MCF 10A (cell line): ENCODE measurements at regions not wholly inside any gene's neighbourhood (a gene's known extent, or its start where the extent isn't known, plus 50 kb on each side); places are given as distances from the start of the nearest gene placed in this dataset.

ENCODE experiments used
- BruUV-seq: library from RNA; stranded (reverse); fragments of 400-500 nt; replicated peaks from 2 replicates; lab custom pipeline; 2021; lab: Mats Ljungman, UMichigan
- CTCF ChIA-PET: fragments of 300-600 bp; sonication (Branson Sonifier 250); formaldehyde crosslinking; extraction: SDS; loops from one replicate; lab custom pipeline; 2021; ENCODE audit warnings: antibody characterized with exemption, inconsistent platforms; lab: Yijun Ruan, JAX
- POLR2A ChIA-PET: fragments of 300-600, 350-650 bp; sonication (Branson Sonifier 250); formaldehyde crosslinking; extraction: SDS; loops from one replicate; lab custom pipeline; 2020; ENCODE audit warnings: antibody characterized with exemption, inconsistent platforms; lab: Yijun Ruan, JAX
- DNase-seq: peaks from one replicate; pipeline ENCODE4 v3.0.0-alpha.2; 2018; ENCODE audit not compliant: unreplicated experiment
- H3K27ac Mint-ChIP-seq: one replicate; pipeline ENCODE4 v1.8.0; 2022; ENCODE audit warnings: mild to moderate bottlenecking, low read depth, mixed read lengths; ENCODE audit not compliant: unreplicated experiment
- H3K27me3 Mint-ChIP-seq: one replicate; pipeline ENCODE4 v1.8.0; 2022; ENCODE audit warnings: mixed read lengths; ENCODE audit not compliant: insufficient read depth, unreplicated experiment
- H3K36me3 Mint-ChIP-seq: one replicate; pipeline ENCODE4 v1.8.0; 2022; ENCODE audit warnings: mild to moderate bottlenecking, moderate library complexity, mixed read lengths; ENCODE audit not compliant: insufficient read depth, unreplicated experiment
- H3K4me1 Mint-ChIP-seq: one replicate; pipeline ENCODE4 v1.8.0; 2022; ENCODE audit warnings: mixed read lengths; ENCODE audit not compliant: insufficient read depth, unreplicated experiment
- H3K4me3 Mint-ChIP-seq: one replicate; pipeline ENCODE4 v1.8.0; 2022; ENCODE audit warnings: mild to moderate bottlenecking, moderate library complexity, mixed read lengths; ENCODE audit not compliant: unreplicated experiment
- H3K9me3 Mint-ChIP-seq: one replicate; pipeline ENCODE4 v1.8.0; 2022; ENCODE audit warnings: mixed read lengths; ENCODE audit not compliant: unreplicated experiment
- CTCF ChIP-seq: fragments of 200-600 bp; IDR thresholded peaks from one replicate; pipeline ENCODE4 v1.8.0; 2022; ENCODE audit warnings: antibody characterized with exemption, mild to moderate bottlenecking; ENCODE audit not compliant: unreplicated experiment
- intact Hi-C: fragments of 100-400 bp; cut with micrococcal nuclease; formaldehyde crosslinking; loops from 2 replicates; pipeline ENCODE4 v1.14.1; 2022

GRCh38 chr16:66206363-66206762, 160.1 kb upstream of the CDH5 start:
- H3K4me3 Mint-ChIP-seq: no peak overlapping the region
- no peaks in the 10 kb centered on the region for H3K4me1 Mint-ChIP-seq
- intact Hi-C loops: no loop called here
- H3K36me3 Mint-ChIP-seq: no peaks in the 10 kb centered on the region
- TF ChIP-seq CTCF: no peak
- no peaks in the 10 kb centered on the region for H3K27me3 Mint-ChIP-seq
- H3K27ac Mint-ChIP-seq: no peak overlapping the region
- ChIA-PET CTCF (no interaction called here), POLR2A (no interaction called here)
- BruUV-seq: no TSS peak
- DNase-seq: no peak
- peaks cover 16% of the 10 kb centered on the region for H3K9me3 Mint-ChIP-seq

GRCh38 chr16:66205287-66206231, 160.9 kb upstream of the CDH5 start:
- Mint-ChIP-seq H3K4me3 (no peak overlapping the region), H3K4me1 (no peaks in the 10 kb centered on the region), H3K27ac (no peak overlapping the region), H3K9me3 (peaks cover 16% of the 10 kb centered on the region), H3K27me3 (no peaks in the 10 kb centered on the region), H3K36me3 (no peaks in the 10 kb centered on the region)
- intact Hi-C loops: no loop called here
- DNase-seq: peak; percentile 55
- ChIA-PET POLR2A (no interaction called here), CTCF (interaction anchor here (0.6 to 0.7 kb wide), 3 partner anchors 26 to 1044 kb away, joined by 3 to 6 read pairs (median 4); no protein-coding TSS in a partner anchor)
- no TSS peak for BruUV-seq
- TF ChIP-seq CTCF: no peak

- POLR2A ChIA-PET: no interaction called here
- H3K4me1 Mint-ChIP-seq: no peaks in the 10 kb centered on the region
- no peaks in the 10 kb centered on the region for H3K27me3 Mint-ChIP-seq
- CTCF ChIA-PET: interaction anchor here (0.6 kb wide), 1 partner anchor 158 kb away, joined by 3 read pairs; no protein-coding TSS in a partner anchor
- no TSS peak for BruUV-seq
- H3K27ac Mint-ChIP-seq: no peak overlapping the region
- TF ChIP-seq CTCF: no peak
- H3K4me3 Mint-ChIP-seq: no peak overlapping the region
- intact Hi-C loops: no loop called here
- H3K9me3 Mint-ChIP-seq: peaks cover 16% of the 10 kb centered on the region
- peak; percentile 53 for DNase-seq
- no peaks in the 10 kb centered on the region for H3K36me3 Mint-ChIP-seq
Observed at GRCh38 chr16:66204756-66205155, 161.7 kb upstream of the CDH5 start.

- peaks cover 15% of the 10 kb centered on the region for H3K9me3 Mint-ChIP-seq
- no peak overlapping the region for H3K4me3 Mint-ChIP-seq
- intact Hi-C loops: no loop called here
- no peaks in the 10 kb centered on the region for H3K4me1 Mint-ChIP-seq
- no peaks in the 10 kb centered on the region for H3K27me3 Mint-ChIP-seq
- no peak for TF ChIP-seq CTCF
- CTCF ChIA-PET: interaction anchor here (1.0 kb wide), 1 partner anchor 73 kb away, joined by 4 read pairs; no protein-coding TSS in a partner anchor
- DNase-seq: no peak
- BruUV-seq: no TSS peak
- H3K36me3 Mint-ChIP-seq: no peaks in the 10 kb centered on the region
- POLR2A ChIA-PET: no interaction called here
- no peak overlapping the region for H3K27ac Mint-ChIP-seq
Observed at GRCh38 chr16:66203476-66203875, 163.0 kb upstream of the CDH5 start.
